Effector memory CD8-positive, alpha-beta T cell (primary cell): ENCODE measurements at regions not wholly inside any gene's neighbourhood (a gene's known extent, or its start where the extent isn't known, plus 50 kb on each side); places are given as distances from the start of the nearest gene placed in this dataset.

ENCODE experiments used
- ATAC-seq: fragments of 150-1000 bp; cut with Tn5 transposase; replicated peaks from 2 replicates; pipeline ENCODE4 v1.10.0; 2021; ENCODE audit warnings: mild to moderate bottlenecking, moderate library complexity
- DNase-seq, 3 experiments: peaks; one replicate each; pipeline ENCODE4 v3.0.0; 2021
- H3K27ac Mint-ChIP-seq, 2 donors: one replicate each; pipeline ENCODE4 v1.8.0; 2022; ENCODE audit warnings: mild to moderate bottlenecking in 2 of 2, mixed read lengths in 2 of 2, moderate library complexity in 2 of 2
- H3K27me3 Mint-ChIP-seq, 2 donors: one replicate each; pipeline ENCODE4 v1.8.0; 2022; ENCODE audit warnings: mixed read lengths in 2 of 2
- H3K36me3 Mint-ChIP-seq: one replicate; pipeline ENCODE4 v1.8.0; 2022; ENCODE audit warnings: mild to moderate bottlenecking, moderate library complexity, mixed read lengths; ENCODE audit not compliant: insufficient read depth
- H3K4me1 Mint-ChIP-seq, 2 donors: one replicate each; pipeline ENCODE4 v1.8.0; 2022; ENCODE audit warnings: low read depth in 2 of 2, mixed read lengths in 2 of 2
- H3K4me3 Mint-ChIP-seq, 2 donors: one replicate each; pipeline ENCODE4 v1.8.0; 2022; ENCODE audit warnings: mild to moderate bottlenecking in 2 of 2, mixed read lengths in 2 of 2, moderate library complexity in 2 of 2
- H3K9me3 Mint-ChIP-seq, 2 donors: one replicate each; pipeline ENCODE4 v1.8.0; 2022; ENCODE audit warnings: mixed read lengths in 2 of 2

DNA sequence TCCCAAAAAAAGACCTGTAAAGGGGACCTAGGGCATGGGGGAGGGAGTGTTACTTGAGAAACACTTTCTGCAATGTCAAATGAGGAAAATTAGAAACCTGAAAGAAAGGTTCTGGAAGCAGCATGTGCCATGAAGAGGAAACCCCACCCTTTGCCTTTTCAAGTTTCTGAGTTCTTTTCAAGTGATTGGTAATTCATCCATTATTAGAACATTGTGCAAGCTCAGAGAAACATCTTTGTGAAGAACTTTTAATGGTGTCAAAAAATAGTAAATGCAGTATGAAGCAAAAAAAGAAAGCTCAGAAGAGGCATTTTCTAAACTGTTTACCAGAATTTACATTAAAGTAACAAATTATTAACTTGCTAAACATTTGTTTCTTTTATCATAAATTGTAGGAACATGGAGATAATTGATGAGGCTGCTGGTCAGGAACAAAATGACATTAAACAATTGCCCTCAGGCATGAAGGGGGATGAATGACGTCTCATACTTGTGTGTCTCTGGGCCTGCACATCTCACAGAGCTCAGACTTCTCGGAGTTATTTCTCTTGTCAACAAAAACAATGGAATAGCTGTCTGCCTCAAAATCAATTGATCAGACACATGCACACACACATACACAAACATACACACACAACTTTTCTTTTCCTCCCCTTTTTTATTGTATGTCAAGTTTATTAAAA is 1946.0 kb upstream of the CDH6 start:
- H3K9me3 Mint-ChIP-seq = peaks cover 7 to 12% of the 10 kb centered on the region in 2 donors
- no peak for ATAC-seq

DNA sequence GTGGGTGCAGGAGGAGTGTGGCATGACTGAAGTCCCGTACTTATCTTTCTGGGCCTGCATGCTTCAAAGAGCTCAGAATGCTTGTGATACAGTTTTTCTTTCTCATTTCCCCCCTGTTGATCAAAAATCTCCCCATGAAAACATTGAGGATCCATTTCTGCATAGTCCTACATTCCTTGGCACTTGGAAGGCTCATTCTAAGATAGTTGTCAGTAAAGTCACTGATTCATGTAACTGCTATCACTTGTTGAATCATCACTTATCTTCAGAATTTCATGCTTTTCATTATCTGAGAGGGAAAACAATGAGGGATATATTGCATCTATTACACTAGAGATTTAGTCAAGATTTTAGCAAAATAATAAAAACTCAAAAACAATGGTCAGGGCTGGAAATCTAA is 1953.1 kb upstream of the CDH6 start:
- Mint-ChIP-seq H3K4me1 (no peaks in the 10 kb centered on the region), H3K4me3 (no peak overlapping the region), H3K27me3 (no peaks in the 10 kb centered on the region), H3K9me3 (peaks cover 7 to 17% of the 10 kb centered on the region in 2 donors), H3K36me3 (no peaks in the 10 kb centered on the region), H3K27ac (no peak overlapping the region)
- ATAC-seq (no peak), DNase-seq (no peak)

More for the DNA sequence above, 1946.0 kb upstream of the CDH6 start:
- Mint-ChIP-seq H3K27me3 (no peaks in the 10 kb centered on the region), H3K4me1 (no peaks in the 10 kb centered on the region), H3K36me3 (no peaks in the 10 kb centered on the region), H3K27ac (no peak overlapping the region), H3K4me3 (no peak overlapping the region)
- DNase-seq = no peak

DNA sequence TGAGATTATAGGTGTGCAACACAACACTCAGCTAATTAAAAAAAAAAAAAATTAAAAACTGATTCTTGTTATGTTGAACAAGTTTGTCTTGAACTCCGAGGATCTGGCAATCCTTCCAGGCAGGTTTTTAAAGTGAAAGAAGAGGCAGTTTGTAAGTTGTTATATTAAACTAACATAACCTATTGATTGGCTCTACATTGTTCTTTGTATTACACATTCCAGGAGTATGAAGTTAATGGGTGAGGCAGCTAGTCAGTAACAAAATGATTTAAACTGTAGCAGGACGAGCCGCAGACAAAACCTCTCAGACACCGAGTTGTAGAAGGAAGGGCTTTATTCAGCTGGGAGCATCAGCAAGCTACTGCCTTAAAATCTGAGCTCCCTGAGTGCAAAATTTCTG is 1953.9 kb upstream of the CDH6 start:
- ATAC-seq (no peak), DNase-seq (no peak)
- Mint-ChIP-seq H3K27me3 (no peaks in the 10 kb centered on the region), H3K36me3 (no peaks in the 10 kb centered on the region), H3K9me3 (peaks cover 5 to 10% of the 10 kb centered on the region in 2 donors), H3K4me1 (no peaks in the 10 kb centered on the region), H3K4me3 (no peak overlapping the region), H3K27ac (no peak overlapping the region)

DNA sequence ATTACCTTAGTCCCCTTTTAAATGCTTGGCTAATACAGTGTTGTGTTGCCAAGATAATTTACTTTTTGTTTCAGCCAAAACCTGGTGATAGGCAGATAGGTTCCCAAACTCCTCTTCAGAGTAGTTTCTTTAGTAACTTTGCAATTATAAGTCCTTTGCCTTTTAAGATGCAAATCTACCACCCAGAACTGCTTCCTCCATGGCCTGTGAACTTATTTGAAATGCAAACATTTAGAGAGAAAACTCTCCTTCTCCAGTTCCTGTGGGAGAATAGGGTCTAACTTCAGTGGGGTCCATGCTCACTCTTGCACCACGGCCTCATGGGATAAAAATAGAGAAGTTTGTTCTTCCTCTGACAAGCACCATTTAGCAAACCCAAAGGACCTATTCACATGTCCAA is 1955.4 kb upstream of the CDH6 start:
- Mint-ChIP-seq H3K4me3 (no peak overlapping the region), H3K9me3 (peaks cover 5 to 10% of the 10 kb centered on the region in 2 donors), H3K36me3 (no peaks in the 10 kb centered on the region), H3K27ac (no peak overlapping the region), H3K27me3 (no peaks in the 10 kb centered on the region), H3K4me1 (no peaks in the 10 kb centered on the region)
- ATAC-seq (no peak), DNase-seq (no peak)

DNA sequence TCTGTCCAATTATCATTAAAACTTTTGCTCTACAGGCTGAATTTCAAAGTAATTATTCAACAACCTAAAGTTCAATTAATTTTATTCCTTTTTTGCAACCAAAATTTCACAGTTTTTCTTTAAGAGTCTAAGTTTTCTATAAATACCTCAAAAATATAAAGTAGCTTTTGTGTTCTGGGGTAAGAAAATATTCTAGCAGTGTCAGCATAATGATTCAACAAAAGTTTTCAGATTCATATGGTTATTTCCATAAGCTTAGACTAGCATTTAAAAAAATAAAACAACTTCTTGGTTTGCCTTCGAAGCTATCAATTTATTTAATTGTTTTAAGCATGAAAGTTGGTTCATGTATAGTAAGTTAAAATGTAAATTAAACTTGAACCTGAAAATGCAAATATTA is 1962.3 kb upstream of the CDH6 start:
- no peak for DNase-seq
- Mint-ChIP-seq H3K27me3 (no peaks in the 10 kb centered on the region), H3K4me1 (no peaks in the 10 kb centered on the region), H3K27ac (no peak overlapping the region), H3K36me3 (no peaks in the 10 kb centered on the region), H3K4me3 (no peak overlapping the region), H3K9me3 (peaks cover 0 to 2% of the 10 kb centered on the region in 2 donors)
- no peak for ATAC-seq

DNA sequence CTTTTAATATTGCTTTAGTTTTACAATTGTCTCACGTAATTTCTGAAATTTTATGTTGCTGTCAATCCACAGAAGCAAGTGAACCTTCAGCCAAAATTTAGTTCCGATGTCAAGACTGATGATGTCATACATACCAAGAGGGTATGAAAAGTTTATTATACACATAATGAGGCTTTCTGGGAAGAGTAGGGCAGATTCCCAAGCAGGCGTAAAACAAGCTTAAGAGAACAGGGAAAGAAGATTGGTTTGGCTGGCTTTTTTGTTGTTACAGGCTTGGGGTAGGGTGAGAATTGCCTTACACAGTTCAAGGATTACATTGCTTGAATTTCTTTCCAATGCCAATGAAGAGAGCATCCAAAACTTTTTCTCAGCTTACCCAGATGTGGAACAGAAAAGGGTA is 1962.9 kb upstream of the CDH6 start:
- Mint-ChIP-seq H3K4me3 (no peak overlapping the region), H3K9me3 (peaks cover 0 to 4% of the 10 kb centered on the region in 2 donors), H3K4me1 (no peaks in the 10 kb centered on the region), H3K36me3 (no peaks in the 10 kb centered on the region), H3K27ac (no peak overlapping the region), H3K27me3 (no peaks in the 10 kb centered on the region)
- no peak for ATAC-seq
- DNase-seq = no peak

DNA sequence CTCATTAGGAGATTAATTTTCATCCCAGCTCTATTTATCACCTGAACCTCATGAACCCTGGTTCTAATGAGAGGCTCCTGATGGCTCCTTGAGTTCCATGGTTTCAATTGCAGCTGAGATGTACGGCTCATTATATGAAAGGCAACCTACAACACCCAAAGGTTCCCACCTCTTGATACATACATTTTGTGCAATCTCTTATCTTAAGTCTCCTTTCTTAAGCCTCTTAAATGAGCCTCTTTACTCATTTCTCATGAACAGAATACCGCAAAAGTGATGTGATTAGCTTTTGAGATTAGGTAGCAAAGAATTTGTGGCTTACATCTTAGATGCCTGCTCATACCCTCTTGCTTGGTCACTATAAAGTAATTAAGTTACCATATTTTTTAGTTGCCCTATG is 1964.0 kb upstream of the CDH6 start:
- ATAC-seq (no peak), DNase-seq (no peak)
- Mint-ChIP-seq H3K9me3 (peaks cover 0 to 2% of the 10 kb centered on the region in 2 donors), H3K4me1 (no peaks in the 10 kb centered on the region), H3K4me3 (no peak overlapping the region), H3K36me3 (no peaks in the 10 kb centered on the region), H3K27ac (no peak overlapping the region), H3K27me3 (no peaks in the 10 kb centered on the region)

DNA sequence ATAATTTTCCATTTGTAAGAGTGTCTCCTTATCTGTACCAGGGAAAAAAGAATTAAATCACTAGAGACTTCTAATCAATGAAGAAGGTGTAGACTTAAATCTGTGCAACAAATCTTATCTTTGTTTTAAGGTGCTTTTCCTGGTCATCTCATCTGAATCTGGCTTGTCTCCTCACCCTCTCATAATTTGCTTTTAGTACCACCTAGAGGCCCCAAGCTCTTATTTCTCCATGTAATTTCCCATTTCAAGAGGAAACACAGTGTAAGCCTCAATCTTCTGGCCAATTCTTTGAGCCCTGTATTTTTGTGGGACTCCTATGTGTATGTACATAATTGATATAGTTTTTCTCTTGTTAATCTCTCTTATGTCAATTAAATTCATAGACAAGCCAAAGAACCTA is 1975.3 kb upstream of the CDH6 start:
- H3K9me3 Mint-ChIP-seq = peaks cover 0 to 6% of the 10 kb centered on the region in 2 donors
- H3K27ac Mint-ChIP-seq = no peak overlapping the region
- H3K4me3 Mint-ChIP-seq = no peak overlapping the region
- no peaks in the 10 kb centered on the region for H3K4me1 Mint-ChIP-seq
- no peaks in the 10 kb centered on the region for H3K36me3 Mint-ChIP-seq
- ATAC-seq (no peak), DNase-seq (no peak)
- H3K27me3 Mint-ChIP-seq = no peaks in the 10 kb centered on the region

DNA sequence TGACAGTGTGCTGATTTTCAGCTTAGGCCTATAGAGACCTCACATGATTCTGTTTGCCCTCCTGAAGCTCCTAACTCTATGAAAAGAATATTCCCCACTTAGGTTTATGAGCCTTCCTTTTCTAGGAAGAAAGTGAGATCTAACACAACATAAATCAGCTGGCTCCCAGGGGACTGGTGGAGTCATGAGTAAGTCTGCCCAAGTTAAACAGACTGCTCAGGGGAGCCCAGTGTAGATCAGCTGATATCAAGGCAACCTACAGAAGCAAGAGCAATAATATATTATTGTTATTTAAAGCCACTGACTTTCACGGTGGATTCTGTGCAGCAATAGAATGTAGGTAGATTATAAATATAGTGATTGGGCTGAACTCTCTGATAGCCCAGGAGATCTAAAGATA is 1978.6 kb upstream of the CDH6 start:
- no peak for ATAC-seq
- Mint-ChIP-seq H3K36me3 (no peaks in the 10 kb centered on the region), H3K27me3 (no peaks in the 10 kb centered on the region), H3K9me3 (peaks cover 12 to 14% of the 10 kb centered on the region in 2 donors), H3K27ac (no peak overlapping the region), H3K4me1 (no peaks in the 10 kb centered on the region), H3K4me3 (no peak overlapping the region)
- DNase-seq = no peak

DNA sequence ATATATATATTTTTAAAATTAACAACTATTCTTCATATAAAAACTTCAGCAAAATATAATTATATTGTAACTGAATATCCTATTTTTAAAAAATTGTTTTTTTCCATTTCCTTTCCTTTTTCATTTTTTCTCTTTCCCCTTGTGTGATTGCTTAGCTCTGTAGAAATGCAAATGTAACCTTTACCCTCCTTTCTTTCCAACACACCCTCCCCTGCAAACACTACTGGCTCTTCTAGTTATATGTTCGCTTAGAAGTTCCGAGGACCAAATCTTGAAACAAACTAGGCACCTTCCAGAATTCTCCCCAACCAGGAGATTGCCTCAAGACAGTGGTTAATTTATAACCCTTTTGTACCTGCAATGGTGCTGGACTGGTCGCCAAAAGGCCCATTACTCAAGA is 1980.0 kb upstream of the CDH6 start:
- Mint-ChIP-seq H3K4me3 (no peak overlapping the region), H3K4me1 (no peaks in the 10 kb centered on the region), H3K27ac (no peak overlapping the region), H3K27me3 (no peaks in the 10 kb centered on the region), H3K36me3 (no peaks in the 10 kb centered on the region), H3K9me3 (peaks cover 11 to 16% of the 10 kb centered on the region in 2 donors)
- no peak for DNase-seq
- ATAC-seq = no peak

DNA sequence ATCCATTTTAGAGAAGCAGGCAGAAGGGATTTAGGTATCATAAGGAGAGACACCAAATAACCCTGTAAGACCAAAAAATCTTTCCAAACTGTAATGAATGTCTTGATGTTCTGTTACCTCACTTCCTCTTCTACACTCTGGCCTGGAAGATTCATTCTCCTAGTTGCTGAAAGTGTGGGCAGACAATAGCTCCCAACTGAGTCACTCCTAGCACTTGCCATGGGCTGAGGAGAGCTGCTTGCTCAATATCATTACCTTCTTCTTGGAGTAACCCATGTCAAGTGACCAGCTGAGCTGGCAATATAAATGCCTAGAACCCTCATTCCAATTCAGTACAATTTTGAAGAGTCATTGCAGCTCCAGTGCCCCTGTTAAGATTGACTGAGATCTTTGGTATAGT is 1985.5 kb upstream of the CDH6 start:
- H3K27me3 Mint-ChIP-seq = no peaks in the 10 kb centered on the region
- H3K36me3 Mint-ChIP-seq = no peaks in the 10 kb centered on the region
- DNase-seq (no peak), ATAC-seq (no peak)
- no peak overlapping the region for H3K27ac Mint-ChIP-seq
- H3K9me3 Mint-ChIP-seq = peaks cover 12 to 16% of the 10 kb centered on the region in 2 donors
- no peaks in the 10 kb centered on the region for H3K4me1 Mint-ChIP-seq
- no peak overlapping the region for H3K4me3 Mint-ChIP-seq

DNA sequence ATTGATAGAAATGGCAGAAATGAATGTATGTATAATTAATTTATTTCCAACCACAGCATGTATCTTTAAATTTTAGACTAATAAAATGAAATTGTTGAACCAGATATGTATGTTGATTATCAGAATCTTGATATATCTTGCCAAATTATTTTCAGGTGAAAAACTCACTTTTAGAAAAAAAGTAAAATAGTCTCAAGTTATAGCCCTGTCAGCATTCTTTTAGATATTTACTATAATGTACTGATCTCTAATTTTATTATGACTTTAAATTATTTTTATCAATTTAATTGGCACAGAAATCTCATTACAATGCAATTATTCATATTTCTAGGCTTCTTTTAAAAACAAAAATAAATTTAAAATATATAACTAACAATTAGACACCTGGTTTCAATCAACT is 1990.4 kb upstream of the CDH6 start:
- no peak overlapping the region for H3K27ac Mint-ChIP-seq
- peaks cover 0 to 2% of the 10 kb centered on the region in 2 donors for H3K9me3 Mint-ChIP-seq
- no peaks in the 10 kb centered on the region for H3K36me3 Mint-ChIP-seq
- ATAC-seq (no peak), DNase-seq (no peak)
- H3K4me1 Mint-ChIP-seq = no peaks in the 10 kb centered on the region
- no peak overlapping the region for H3K4me3 Mint-ChIP-seq
- H3K27me3 Mint-ChIP-seq = no peaks in the 10 kb centered on the region

DNA sequence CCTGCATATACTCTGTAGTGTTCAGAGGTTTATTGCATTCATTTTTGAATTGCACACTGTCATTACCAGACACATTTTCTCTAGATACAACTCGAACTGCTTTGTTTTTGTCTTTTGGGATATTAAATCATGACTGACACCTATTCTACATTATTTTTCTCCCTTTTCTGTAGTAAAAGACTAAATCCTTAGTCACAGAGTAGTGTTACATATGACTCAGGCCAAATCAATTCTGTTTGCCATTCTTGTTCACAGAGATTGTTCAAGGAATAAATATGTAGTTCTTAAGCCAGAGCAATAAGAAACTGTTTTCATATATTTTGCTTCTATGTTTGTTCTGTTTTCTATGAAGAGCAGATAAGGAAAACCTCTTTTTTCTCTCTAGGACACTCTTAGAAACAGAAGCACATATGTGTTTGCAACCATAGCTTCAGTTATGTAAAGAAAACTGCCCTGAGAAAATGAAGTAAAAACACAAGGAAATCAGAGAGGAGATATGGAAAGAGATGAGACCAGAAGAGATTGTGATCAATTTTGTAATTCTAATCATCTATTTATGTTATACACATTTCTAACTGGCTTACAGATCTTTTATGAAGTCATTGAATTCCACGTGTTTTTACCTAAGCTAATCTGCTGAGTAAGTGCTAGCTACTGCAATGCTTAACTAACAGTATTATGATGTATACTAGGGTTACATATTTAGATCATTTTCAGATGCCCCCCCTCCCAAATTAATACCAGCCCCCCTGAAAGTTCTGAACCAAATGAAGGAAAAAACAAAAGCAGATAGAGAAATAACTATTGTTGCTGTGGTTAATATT is 1995.6 kb upstream of the CDH6 start:
- Mint-ChIP-seq H3K4me3 (no peak overlapping the region), H3K9me3 (peaks cover 0 to 2% of the 10 kb centered on the region in 2 donors), H3K27me3 (no peaks in the 10 kb centered on the region), H3K27ac (no peak overlapping the region), H3K4me1 (no peaks in the 10 kb centered on the region), H3K36me3 (no peaks in the 10 kb centered on the region)
- ATAC-seq = no peak
- no peak for DNase-seq

DNA sequence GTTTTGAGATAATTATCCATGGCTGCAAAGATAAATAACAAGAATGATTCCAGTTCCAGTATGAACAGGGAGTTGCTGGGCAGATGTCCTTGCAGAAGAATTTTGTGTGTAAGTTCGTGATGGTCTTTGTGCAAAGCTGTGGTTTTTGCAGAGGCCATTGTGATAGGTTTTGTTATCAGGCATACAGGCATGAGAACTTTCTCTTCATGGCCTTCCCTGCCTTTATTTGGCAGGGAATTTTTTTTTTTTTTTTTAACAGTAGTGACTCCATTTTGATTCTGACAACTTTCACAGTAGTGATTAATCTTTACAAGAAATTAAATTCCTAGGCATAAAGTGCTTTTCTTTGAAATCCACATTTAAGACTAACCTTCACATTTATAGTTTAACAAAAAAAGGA is 1999.5 kb upstream of the CDH6 start:
- Mint-ChIP-seq H3K4me3 (no peak overlapping the region), H3K4me1 (no peaks in the 10 kb centered on the region), H3K27me3 (no peaks in the 10 kb centered on the region), H3K27ac (no peak overlapping the region), H3K36me3 (no peaks in the 10 kb centered on the region), H3K9me3 (peaks cover 0 to 2% of the 10 kb centered on the region in 2 donors)
- DNase-seq (no peak), ATAC-seq (no peak)
